Muscle of back (tissue), 3 donors: ENCODE measurements at regions not wholly inside any gene's neighbourhood (a gene's known extent, or its start where the extent isn't known, plus 50 kb on each side); places are given as distances from the start of the nearest gene placed in this dataset.
A peak's percentile ranks its signal among the peaks of the same experiment; 100 is the strongest.

ENCODE experiments used
- DNase-seq, 3 donors: peaks; one replicate each; pipeline versions ENCODE4 v3.0.0 to v3.0.0-alpha.2; 2013

GRCh38 chr12:16972923-16973770, 367.2 kb upstream of the LMO3 start:
- no peak for DNase-seq

- DNase-seq: no peak
These were observed 356.9 kb upstream of the LMO3 start for GRCh38 chr12:16962889-16963288.

DNA sequence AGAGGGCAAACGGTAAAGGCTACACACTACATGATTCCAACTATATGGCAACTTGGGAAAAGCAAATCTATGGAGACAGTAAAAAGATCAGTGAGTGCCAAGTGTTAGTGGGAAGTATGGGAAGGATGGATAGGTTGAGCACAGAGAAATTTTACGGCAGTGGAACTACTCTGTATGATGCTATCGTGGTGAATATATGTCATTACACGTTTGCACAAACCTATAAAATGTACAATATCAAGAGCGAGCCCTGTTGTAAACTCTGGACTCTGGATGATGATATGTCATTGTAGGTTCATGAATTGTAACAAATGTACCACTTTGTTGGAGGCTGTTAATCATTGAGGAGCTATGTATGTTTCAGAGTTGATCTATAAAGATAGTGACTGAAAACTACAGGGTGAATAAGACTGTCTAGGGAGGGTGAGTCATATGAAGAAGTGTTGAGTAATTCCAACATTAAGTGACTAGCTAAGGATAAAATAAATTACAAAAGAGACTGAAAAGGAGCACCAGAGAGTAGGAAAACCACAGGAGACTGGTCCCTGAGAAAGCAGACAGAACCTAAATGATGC, 349.2 kb upstream of the LMO3 start:
- DNase-seq: peak in 1 of 3 donors; percentile 0

DNA sequence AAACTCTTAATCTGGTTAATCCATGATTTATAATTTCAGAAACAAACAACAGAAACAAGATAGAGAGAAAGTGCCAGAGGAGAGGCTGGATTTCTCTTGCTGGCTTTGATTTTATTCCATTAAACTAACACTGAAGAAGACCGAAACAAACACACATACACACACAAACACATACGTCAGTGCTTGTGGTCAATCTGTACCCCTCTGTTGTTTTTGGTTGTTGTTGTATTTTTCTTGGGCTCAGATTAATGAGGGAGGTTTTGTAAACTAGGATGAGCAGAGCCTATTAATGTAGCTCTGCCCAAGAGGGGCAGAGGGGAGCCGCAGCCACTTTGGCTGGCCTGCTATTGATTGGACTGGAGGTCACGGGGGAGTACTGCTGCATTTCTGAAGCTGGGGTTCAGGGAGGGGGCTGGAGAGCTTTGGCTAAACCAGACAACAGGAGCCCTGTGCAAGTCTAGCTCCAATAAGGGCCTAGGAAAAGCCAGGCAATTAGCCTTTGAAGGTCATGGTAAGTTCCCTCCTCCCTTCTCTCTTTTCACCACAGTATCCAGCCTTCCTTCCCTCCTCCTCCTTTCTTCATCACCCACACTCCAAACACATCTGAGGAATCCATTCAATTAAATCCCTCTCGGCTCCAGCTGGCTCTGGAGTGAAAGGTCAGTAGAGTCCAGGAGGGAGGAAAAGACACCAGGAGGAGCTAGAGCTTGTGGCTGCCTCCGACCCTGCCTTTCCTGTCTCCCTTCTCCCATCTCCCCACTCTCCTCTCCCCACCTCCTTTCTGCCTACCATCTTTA, 344.1 kb upstream of the LMO3 start:
- DNase-seq: no peak

GRCh38 chr12:16949371-16949770, 343.4 kb upstream of the LMO3 start:
- DNase-seq: no peak

GRCh38 chr12:16946704-16947103, 340.7 kb upstream of the LMO3 start:
- no peak for DNase-seq

GRCh38 chr12:16939871-16940306, 333.9 kb upstream of the LMO3 start:
- DNase-seq: no peak

DNA sequence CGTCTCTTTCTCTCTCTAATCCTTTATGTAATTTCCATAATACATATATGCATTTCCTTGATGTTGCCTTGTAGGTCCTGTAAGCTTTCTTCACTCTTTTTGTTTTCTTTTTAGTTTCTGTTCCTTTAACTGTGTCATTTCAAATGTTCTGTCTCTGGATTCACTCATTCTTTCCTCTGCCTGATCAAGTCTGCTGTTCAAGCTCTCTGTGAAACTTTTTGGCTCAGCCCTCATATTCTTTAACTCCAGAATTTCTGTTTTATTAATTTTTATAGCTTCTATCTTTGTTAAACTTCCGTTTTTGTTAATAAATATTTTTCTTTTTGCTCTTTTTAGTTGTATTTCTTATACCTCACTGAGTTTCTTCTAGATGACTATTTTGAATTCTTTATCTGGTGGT, 321.3 kb upstream of the LMO3 start:
- DNase-seq: no peak

GRCh38 chr12:16920451-16920850, 314.5 kb upstream of the LMO3 start:
- DNase-seq: no peak

DNA sequence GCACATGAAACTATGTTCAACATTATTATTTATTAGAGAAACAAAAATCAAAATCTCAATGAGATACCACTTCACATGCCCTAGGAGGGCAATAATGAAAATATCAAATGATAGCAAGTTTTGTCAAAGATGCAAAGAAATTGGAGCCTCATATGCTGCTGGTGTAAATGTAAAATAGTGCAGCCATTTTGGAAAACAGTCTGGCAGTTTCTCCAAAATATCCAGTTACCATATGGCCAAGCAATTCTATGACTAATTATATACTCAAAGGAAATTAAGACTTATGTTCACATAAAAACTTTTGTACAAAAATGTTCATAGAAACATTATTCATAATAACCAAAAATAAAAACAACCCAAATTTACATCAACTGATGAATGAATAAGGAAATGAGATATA, 313.6 kb upstream of the LMO3 start:
- DNase-seq: no peak

- no peak for DNase-seq
These were observed 308.9 kb upstream of the LMO3 start for GRCh38 chr12:16914853-16915252.

DNA sequence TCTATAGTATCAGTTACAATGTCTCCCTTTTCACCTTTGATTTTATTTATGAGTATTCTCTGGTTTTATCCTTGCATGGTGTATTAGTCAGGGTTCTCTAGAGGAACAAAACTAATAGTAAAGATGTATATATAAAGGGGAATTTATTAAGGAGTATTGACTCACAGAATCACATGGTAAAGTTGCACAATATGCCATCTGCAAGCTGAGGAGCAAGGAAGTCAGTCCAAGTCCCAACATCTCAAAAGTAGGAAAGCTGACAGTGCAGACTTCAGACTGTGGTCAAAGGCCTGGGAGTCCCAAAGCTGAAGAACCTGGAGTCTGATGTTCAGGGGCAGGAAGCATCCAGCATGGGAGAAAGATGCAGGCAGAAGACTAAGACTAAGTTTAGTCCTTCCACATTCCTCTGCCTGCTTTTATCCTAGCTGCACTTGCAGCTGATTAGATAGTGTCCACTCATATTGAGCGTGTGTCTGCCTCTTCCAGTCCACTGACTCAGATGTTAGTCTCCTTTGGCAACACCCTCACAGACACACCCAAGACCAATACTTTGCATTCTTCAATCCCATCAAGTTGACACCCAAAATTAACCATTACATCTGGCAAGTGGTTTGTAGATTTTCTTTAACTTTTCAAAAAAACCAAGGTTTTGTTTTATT, 308.0 kb upstream of the LMO3 start:
- DNase-seq: no peak

DNA sequence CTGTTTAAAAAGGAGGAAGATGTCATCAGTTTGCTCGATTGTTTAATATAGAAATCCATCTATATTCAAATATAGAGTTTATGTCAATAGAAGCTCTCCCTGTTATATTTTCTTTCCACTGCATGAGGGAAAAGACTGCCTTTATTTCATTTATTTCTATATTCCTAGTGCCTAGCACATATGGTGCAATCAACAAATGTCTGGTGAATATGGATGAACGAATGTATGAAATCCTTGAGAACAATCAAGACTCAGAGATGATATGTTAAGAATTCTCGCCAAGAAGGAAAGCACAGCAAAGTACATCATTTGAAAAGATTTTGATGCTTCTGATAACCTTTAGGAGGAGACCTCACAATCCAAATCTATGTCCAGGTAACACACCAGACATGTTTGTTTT, 296.0 kb upstream of the LMO3 start:
- no peak for DNase-seq

DNA sequence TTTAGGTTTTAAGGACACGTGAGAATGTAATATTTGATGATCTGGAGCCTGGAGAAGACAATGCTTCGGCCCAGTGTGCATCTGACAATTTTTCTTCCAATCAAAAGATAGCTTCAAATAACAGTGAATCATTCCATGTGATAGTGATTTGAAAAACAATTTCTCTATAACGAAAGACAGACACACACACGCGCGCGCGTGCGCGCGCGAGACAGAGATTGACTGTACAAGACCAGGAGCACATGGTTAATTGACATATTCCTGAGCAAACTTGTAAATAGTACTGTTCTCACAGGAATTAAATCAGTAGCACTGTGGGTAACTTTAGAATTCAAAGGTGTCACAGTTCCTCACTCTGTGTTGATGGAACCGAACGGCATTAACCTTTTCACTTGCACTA, 287.5 kb upstream of the LMO3 start:
- no peak for DNase-seq

- DNase-seq: no peak
These were observed 285.7 kb upstream of the LMO3 start for GRCh38 chr12:16891673-16892072.

- DNase-seq: no peak
These were observed 278.9 kb upstream of the LMO3 start for GRCh38 chr12:16884819-16885218.

- DNase-seq: no peak
These were observed 278.1 kb upstream of the LMO3 start for GRCh38 chr12:16884056-16884455.

DNA sequence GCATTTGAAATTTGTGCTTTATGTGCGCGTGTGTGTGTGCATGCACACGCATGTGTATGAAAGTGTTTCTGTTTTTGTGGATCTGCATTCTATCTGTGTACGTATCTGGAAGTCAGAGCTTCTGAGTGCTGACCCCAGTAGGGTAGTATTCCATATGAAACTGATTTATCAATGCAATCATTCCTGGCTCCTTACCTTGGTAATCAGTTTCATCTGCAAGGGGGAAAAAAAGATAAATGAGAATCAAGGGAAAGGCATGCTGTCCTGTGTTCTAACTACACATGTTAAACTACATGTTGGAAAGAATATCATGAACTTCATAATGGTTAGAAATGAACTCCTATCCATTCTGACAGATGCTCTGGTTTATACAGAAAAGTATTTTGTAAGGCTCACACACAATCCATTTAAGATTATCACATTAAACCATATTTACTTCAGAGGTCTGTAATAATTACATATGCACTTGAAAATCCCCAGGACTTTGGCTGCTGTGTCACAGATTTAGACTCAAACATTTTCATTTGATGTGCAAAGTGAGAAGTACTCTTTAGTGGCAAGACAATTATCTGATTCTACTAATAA, 276.1 kb upstream of the LMO3 start:
- DNase-seq: no peak

DNA sequence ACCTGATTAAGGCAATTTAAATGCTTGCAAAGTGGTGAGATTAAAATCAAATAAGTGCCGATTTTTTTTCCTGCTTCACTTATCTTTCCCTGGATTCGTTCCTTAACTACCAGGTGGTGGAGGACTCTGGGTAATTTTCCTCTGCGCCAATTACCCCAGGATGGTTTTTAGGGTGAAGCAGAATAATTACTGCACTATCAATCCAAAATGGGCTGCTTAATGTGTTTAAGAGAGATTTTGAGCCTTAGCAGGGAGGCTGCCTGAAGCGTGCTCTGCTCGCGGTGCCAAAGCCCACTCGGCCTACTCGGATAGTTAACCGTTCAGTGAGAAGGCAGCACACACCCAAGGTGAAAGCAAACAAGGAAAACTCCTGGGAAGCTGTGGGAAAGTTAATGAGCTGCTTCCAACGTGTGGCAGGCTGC, 274.9 kb upstream of the LMO3 start:
- no peak for DNase-seq

DNA sequence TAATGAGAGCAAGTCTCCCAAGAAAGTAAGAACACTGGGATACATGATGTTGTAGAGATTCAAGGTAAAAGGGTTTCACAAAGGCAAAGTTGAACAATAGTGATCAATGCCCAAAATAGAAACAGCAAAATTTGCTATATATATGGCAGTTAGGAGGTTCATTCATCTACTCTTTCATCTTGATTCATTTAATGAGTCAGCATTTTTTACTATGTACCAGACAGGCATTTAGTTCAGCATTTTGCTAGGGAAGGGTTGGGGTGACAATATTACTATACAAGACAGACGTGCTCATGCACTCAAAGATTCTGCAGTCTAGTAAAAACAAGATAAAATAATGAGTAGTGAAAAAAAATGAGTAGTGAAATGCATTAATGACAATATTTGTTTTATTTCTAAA, 264.9 kb upstream of the LMO3 start:
- no peak for DNase-seq

DNA sequence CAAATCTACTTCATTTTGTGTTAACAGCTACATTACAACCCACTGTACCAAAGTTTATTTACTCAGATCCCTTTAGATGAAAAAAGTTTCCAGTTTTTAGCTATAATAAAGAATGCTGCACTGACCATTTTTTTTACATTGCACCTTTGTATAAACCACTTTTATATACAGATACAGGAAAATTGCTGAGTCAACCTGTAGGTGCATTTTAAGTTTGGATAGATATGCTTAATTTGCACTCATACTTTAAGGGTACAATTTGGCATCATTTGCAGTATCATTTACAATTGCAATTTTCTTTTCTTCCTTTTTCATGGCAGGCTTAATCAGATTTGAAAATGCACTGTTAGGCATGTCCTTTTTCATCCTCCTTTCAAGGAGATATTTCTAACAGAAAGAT, 257.8 kb upstream of the LMO3 start:
- no peak for DNase-seq

DNA sequence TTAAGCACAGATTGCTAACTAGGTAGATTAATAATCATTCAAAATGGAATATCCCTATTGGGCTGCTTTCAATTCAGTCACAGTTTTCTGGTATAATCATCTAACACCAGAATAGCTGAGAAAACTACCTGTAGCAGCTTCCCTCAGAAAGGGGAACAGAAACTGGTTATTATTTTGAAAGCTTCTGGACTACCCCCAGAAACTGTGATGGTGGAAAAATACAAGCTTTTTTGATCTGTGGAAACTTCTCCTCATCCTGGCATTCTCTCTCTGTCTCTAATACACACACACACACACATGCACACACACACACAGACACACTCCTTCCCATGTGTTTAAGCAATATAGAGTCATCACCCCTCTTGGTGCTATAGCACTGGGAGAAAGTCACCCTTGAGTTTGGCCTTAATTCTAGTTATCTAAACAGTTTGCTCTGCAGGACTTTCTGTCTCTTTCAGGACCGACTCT, 251.5 kb upstream of the LMO3 start:
- no peak for DNase-seq
